H9 (cell line): ENCODE measurements at regions not wholly inside any gene's neighbourhood (a gene's known extent, or its start where the extent isn't known, plus 50 kb on each side); places are given as distances from the start of the nearest gene placed in this dataset.

Source experiments
- DNase-seq: peaks from one replicate; pipeline ENCODE4 v3.0.0-alpha.2; 2017
- H2AFZ ChIP-seq: one replicate; pipeline ENCODE4 v1.6.1; 2013; ENCODE audit warnings: mild to moderate bottlenecking, low read length, control low read depth, moderate library complexity
- H2AK5ac ChIP-seq: 2 replicates; pipeline ENCODE4 v1.6.1; 2013; ENCODE audit warnings: low read length, control low read depth, mixed read lengths; ENCODE audit not compliant: insufficient read length
- H2BK120ac ChIP-seq: one replicate; pipeline ENCODE4 v1.6.1; 2013; ENCODE audit warnings: low read depth, mild to moderate bottlenecking, low read length, control low read depth, inconsistent platforms; ENCODE audit not compliant: poor library complexity, severe bottlenecking
- H2BK12ac ChIP-seq: 2 replicates; pipeline ENCODE4 v1.6.1; 2013; ENCODE audit warnings: low read length, control low read depth, mixed read lengths, low read depth; ENCODE audit not compliant: insufficient read length
- H2BK15ac ChIP-seq: 2 replicates; pipeline ENCODE4 v1.6.1; 2013; ENCODE audit warnings: low read depth, low read length, control low read depth
- H2BK20ac ChIP-seq: one replicate; pipeline ENCODE4 v1.6.1; 2013; ENCODE audit warnings: low read depth, mild to moderate bottlenecking, low read length, control low read depth, inconsistent platforms; ENCODE audit not compliant: poor library complexity, severe bottlenecking
- H2BK5ac ChIP-seq: 2 replicates; pipeline ENCODE4 v1.6.1; 2013; ENCODE audit warnings: low read length, control low read depth, mixed read lengths; ENCODE audit not compliant: insufficient read length
- H3K14ac ChIP-seq: 2 replicates; pipeline ENCODE4 v1.6.1; 2013; ENCODE audit warnings: low read length, control low read depth; ENCODE audit not compliant: insufficient read depth
- H3K18ac ChIP-seq: 2 replicates; pipeline ENCODE4 v1.6.1; 2013; ENCODE audit warnings: low read depth, mild to moderate bottlenecking, mixed read lengths, low read length, control low read depth; ENCODE audit not compliant: insufficient read length
- H3K23ac ChIP-seq: 2 replicates; pipeline ENCODE4 v1.6.1; 2013; ENCODE audit warnings: low read length, control low read depth, mixed read lengths, low read depth; ENCODE audit not compliant: insufficient read length
- H3K23me2 ChIP-seq: 2 replicates; pipeline ENCODE4 v1.6.1; 2013; ENCODE audit warnings: low read depth, mild to moderate bottlenecking, mixed read lengths, low read length, control low read depth; ENCODE audit not compliant: insufficient read length, poor library complexity, severe bottlenecking
- H3K27ac ChIP-seq: 2 replicates; pipeline ENCODE4 v1.5.1; 2013; ENCODE audit warnings: low read length, control low read depth, mixed read lengths, low read depth; ENCODE audit not compliant: insufficient read length
- H3K27me3 ChIP-seq: 2 replicates; pipeline ENCODE4 v1.6.1; 2013; ENCODE audit warnings: low read length, control low read depth, inconsistent platforms; ENCODE audit not compliant: insufficient read depth
- H3K4ac ChIP-seq: 2 replicates; pipeline ENCODE4 v1.6.1; 2013; ENCODE audit warnings: low read depth, mild to moderate bottlenecking, control low read depth, inconsistent platforms, low read length, moderate library complexity
- H3K4me1 ChIP-seq: 2 replicates; pipeline ENCODE4 v1.6.1; 2013; ENCODE audit warnings: low read length, control low read depth, inconsistent platforms; ENCODE audit not compliant: insufficient read depth
- H3K4me2 ChIP-seq: 2 replicates; pipeline ENCODE4 v1.6.1; 2013; ENCODE audit warnings: low read length, control low read depth, mixed read lengths; ENCODE audit not compliant: insufficient read length, insufficient read depth
- H3K56ac ChIP-seq: 2 replicates; pipeline ENCODE4 v1.6.1; 2013; ENCODE audit warnings: low read depth, mild to moderate bottlenecking, mixed read lengths, low read length, control low read depth; ENCODE audit not compliant: insufficient read length
- H3K79me1 ChIP-seq: 2 replicates; pipeline ENCODE4 v1.6.1; 2013; ENCODE audit warnings: low read depth, mild to moderate bottlenecking, moderate library complexity, low read length, control low read depth, inconsistent platforms; ENCODE audit not compliant: insufficient read depth, poor library complexity, severe bottlenecking
- H3K79me2 ChIP-seq: 2 replicates; pipeline ENCODE4 v1.6.1; 2013; ENCODE audit warnings: low read length, control low read depth, inconsistent platforms; ENCODE audit not compliant: insufficient read depth
- H3K9ac ChIP-seq: 2 replicates; pipeline ENCODE4 v1.6.1; 2013; ENCODE audit warnings: low read length, control low read depth, mixed read lengths; ENCODE audit not compliant: insufficient read length; ENCODE audit errors: extremely low read depth
- H3K9me3 ChIP-seq: one replicate; pipeline ENCODE4 v1.6.1; 2013; ENCODE audit warnings: low read depth, low read length, inconsistent platforms; ENCODE audit not compliant: control insufficient read depth
- H3T11ph ChIP-seq: one replicate; pipeline ENCODE4 v1.6.1; 2013; ENCODE audit warnings: mild to moderate bottlenecking, low read length, control low read depth, inconsistent platforms
- H4K20me1 ChIP-seq: one replicate; pipeline ENCODE4 v1.6.1; 2013; ENCODE audit not compliant: control insufficient read depth, insufficient read length, insufficient read depth
- H4K5ac ChIP-seq: 2 replicates; pipeline ENCODE4 v1.6.1; 2013; ENCODE audit warnings: low read depth, mild to moderate bottlenecking, mixed read lengths, low read length, control low read depth; ENCODE audit not compliant: insufficient read length
- H4K8ac ChIP-seq: replicated peaks from 2 replicates; pipeline ENCODE4 v1.6.1; 2013; ENCODE audit warnings: low read length, control low read depth, mixed read lengths, low read depth; ENCODE audit not compliant: insufficient read length
- H4K91ac ChIP-seq: 2 replicates; pipeline ENCODE4 v1.6.1; 2013; ENCODE audit warnings: low read depth, mild to moderate bottlenecking, moderate library complexity, mixed read lengths, low read length, control low read depth; ENCODE audit not compliant: insufficient read length
- H3K27ac Mint-ChIP-seq, 3 experiments: 2 replicates in 2 of 3; 3 replicates in 1 of 3; pipeline ENCODE4 v1.8.0; 2020 to 2021; ENCODE audit warnings: mixed read lengths in 3 of 3, mild to moderate bottlenecking in 1 of 3, moderate library complexity in 1 of 3
- H3K27me3 Mint-ChIP-seq: 2 replicates; pipeline ENCODE4 v1.8.0; 2021; ENCODE audit warnings: low read depth, mild to moderate bottlenecking, moderate library complexity, mixed read lengths
- H3K36me3 Mint-ChIP-seq, 3 experiments: 2 replicates in 2 of 3; 3 replicates in 1 of 3; pipeline ENCODE4 v1.8.0; 2020 to 2021; ENCODE audit warnings: low read depth in 3 of 3, mixed read lengths in 3 of 3; ENCODE audit not compliant: insufficient read depth in 1 of 3
- H3K4me1 Mint-ChIP-seq, 2 experiments: 2 replicates each; pipeline ENCODE4 v1.8.0; 2020; ENCODE audit warnings: mixed read lengths in 2 of 2
- H3K4me3 Mint-ChIP-seq, 2 experiments: 2 replicates in 1 of 2; 3 replicates in 1 of 2; pipeline ENCODE4 v1.8.0; 2020 to 2021; ENCODE audit warnings: mild to moderate bottlenecking in 2 of 2, mixed read lengths in 2 of 2, moderate library complexity in 1 of 2
- H3K9me3 Mint-ChIP-seq, 2 experiments: 2 replicates in 1 of 2; 3 replicates in 1 of 2; pipeline ENCODE4 v1.8.0; 2020; ENCODE audit warnings: mild to moderate bottlenecking in 2 of 2, mixed read lengths in 2 of 2, moderate library complexity in 1 of 2
- WGBS: extraction: QIAGEN DNeasy Blood & Tissue Kit; methylation state at CpG from one replicate; pipeline ENCODE4 v1.1.7; 2013; ENCODE audit warnings: missing lambda C conversion rate, low lambda C conversion rate, mixed read lengths; ENCODE audit not compliant: insufficient read length; ENCODE audit errors: extremely low coverage; 5-methylcytosine and 5-hydroxymethylcytosine counted together
- TF ChIP-seq, protein P1 (sequence below): fragments of 200-600 bp; sonication (generic); conservative IDR thresholded peaks from 3 replicates; pipeline ENCODE4 v1.8.0; 2021; ENCODE audit warnings: antibody characterized with exemption, mild to moderate bottlenecking

- H3K23ac ChIP-seq = no peak overlapping the region
- Mint-ChIP-seq H3K27ac (no peak overlapping the region; a peak in 1 of 7 replicates), H3K36me3 (peaks cover 0 to 4% (median 0%) of the 10 kb centered on the region in 3 experiments; a peak in 2 of 7 replicates), H3K9me3 (no peaks in the 10 kb centered on the region), H3K27me3 (no peaks in the 10 kb centered on the region), H3K4me1 (peaks cover 22 to 24% of the 10 kb centered on the region in 2 experiments), H3K4me3 (no peak overlapping the region)
- H4K91ac ChIP-seq = no peak overlapping the region
- no peak overlapping the region for H3K4me2 ChIP-seq
- H2AK5ac ChIP-seq = no peak overlapping the region
- no peak overlapping the region for H3K14ac ChIP-seq
- peaks cover 4% of the 10 kb centered on the region; the same call in 1 of the 2 replicates for H3K4me1 ChIP-seq
- no peaks in the 10 kb centered on the region for H3K9me3 ChIP-seq
- no peak overlapping the region for H4K8ac ChIP-seq
- no peaks in the 10 kb centered on the region for H3K79me2 ChIP-seq
- H2BK5ac ChIP-seq = no peak overlapping the region
- no peak overlapping the region for H3K9ac ChIP-seq
- TF ChIP-seq, protein P1, sequence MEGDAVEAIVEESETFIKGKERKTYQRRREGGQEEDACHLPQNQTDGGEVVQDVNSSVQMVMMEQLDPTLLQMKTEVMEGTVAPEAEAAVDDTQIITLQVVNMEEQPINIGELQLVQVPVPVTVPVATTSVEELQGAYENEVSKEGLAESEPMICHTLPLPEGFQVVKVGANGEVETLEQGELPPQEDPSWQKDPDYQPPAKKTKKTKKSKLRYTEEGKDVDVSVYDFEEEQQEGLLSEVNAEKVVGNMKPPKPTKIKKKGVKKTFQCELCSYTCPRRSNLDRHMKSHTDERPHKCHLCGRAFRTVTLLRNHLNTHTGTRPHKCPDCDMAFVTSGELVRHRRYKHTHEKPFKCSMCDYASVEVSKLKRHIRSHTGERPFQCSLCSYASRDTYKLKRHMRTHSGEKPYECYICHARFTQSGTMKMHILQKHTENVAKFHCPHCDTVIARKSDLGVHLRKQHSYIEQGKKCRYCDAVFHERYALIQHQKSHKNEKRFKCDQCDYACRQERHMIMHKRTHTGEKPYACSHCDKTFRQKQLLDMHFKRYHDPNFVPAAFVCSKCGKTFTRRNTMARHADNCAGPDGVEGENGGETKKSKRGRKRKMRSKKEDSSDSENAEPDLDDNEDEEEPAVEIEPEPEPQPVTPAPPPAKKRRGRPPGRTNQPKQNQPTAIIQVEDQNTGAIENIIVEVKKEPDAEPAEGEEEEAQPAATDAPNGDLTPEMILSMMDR = no peak
- H3T11ph ChIP-seq = no peak overlapping the region
- H3K23me2 ChIP-seq = no peaks in the 10 kb centered on the region
- H2BK12ac ChIP-seq = no peak overlapping the region
- H3K27me3 ChIP-seq = no peaks in the 10 kb centered on the region
- H3K4ac ChIP-seq = no peak overlapping the region
- H3K79me1 ChIP-seq = no peaks in the 10 kb centered on the region
- no peak overlapping the region for H2BK120ac ChIP-seq
- no peak overlapping the region for H3K27ac ChIP-seq
- no peak overlapping the region for H3K56ac ChIP-seq
- peaks cover 2% of the 10 kb centered on the region for H4K20me1 ChIP-seq
- no peak overlapping the region for H3K18ac ChIP-seq
- H2BK20ac ChIP-seq = no peak overlapping the region
- no peak for DNase-seq
- WGBS = no CpG with 5 or more reads among the region's 4 CpGs
- H2AFZ ChIP-seq = no peak overlapping the region
- H2BK15ac ChIP-seq = no peak overlapping the region
- no peak overlapping the region for H4K5ac ChIP-seq
These were observed 399.0 kb upstream of the TPM1 start for GRCh38 chr15:62643572-62643971.
